Gastroesophageal sphincter (tissue), 4 donors: ENCODE measurements at regions not wholly inside any gene's neighbourhood (a gene's known extent, or its start where the extent isn't known, plus 50 kb on each side); places are given as distances from the start of the nearest gene placed in this dataset.

Source experiments
- ATAC-seq: fragments of 150-250 bp; one replicate; pipeline ENCODE4 v1.9.1; 2016; ENCODE audit warnings: mild to moderate bottlenecking, moderate library complexity
- H3K27ac ChIP-seq, 4 donors: fragments of 200-600 bp; sonication (generic) in 3 of 4; 1 replicate in 3 of 4; 2 replicates in 1 of 4; pipeline ENCODE4 v1.5.1; 2016 to 2019
- H3K27me3 ChIP-seq: fragments of 200-600 bp; sonication (generic); one replicate; pipeline ENCODE4 v1.5.1; 2019
- H3K36me3 ChIP-seq, 2 donors: fragments of 200-600 bp; sonication (generic); one replicate each; pipeline ENCODE4 v1.5.1; 2019; ENCODE audit warnings: control low read depth in 1 of 2
- H3K4me1 ChIP-seq, 3 donors: fragments of 200-600 bp; sonication (generic); 1 replicate in 2 of 3; 2 replicates in 1 of 3; pipeline ENCODE4 v1.5.1; 2016 to 2019; ENCODE audit warnings: control low read depth in 2 of 3
- H3K4me3 ChIP-seq, 2 donors: fragments of 200-600 bp; sonication (generic); one replicate each; pipeline ENCODE4 v1.5.1; 2019; ENCODE audit warnings: mild to moderate bottlenecking in 1 of 2, moderate library complexity in 1 of 2
- H3K9me3 ChIP-seq, 3 donors: fragments of 200-600 bp; sonication (generic); one replicate each; pipeline ENCODE4 v1.5.1; 2017 to 2019; ENCODE audit warnings: control low read depth in 2 of 3
- EP300 ChIP-seq: sonication (generic); formaldehyde crosslinking; IDR thresholded peaks from one replicate; pipeline ENCODE4 v1.6.1; 2017; ENCODE audit warnings: antibody characterized with exemption, mild to moderate bottlenecking
- POLR2A ChIP-seq, 2 donors: fragments of 450-650 bp; IDR thresholded peaks; one replicate each; pipeline ENCODE4 v1.6.1; 2017; ENCODE audit warnings: antibody characterized with exemption in 2 of 2, mild to moderate bottlenecking in 2 of 2, moderate library complexity in 1 of 2
- POLR2AphosphoS5 ChIP-seq: sonication (generic); formaldehyde crosslinking; IDR thresholded peaks from one replicate; pipeline ENCODE4 v1.6.1; 2017; ENCODE audit warnings: antibody characterized with exemption
- WGBS, 2 donors: methylation state at CpG; one replicate each; pipeline ENCODE4 v1.1.5; 2018; ENCODE audit warnings: low coverage in 1 of 2; 5-methylcytosine and 5-hydroxymethylcytosine counted together
- TF ChIP-seq, protein P1 (sequence below), 4 experiments: fragments of 200-600 bp in 2 of 4; fragments of 450-650 bp in 2 of 4; sonication (generic) in 1 of 4; IDR thresholded peaks; one replicate each; pipeline ENCODE4 v1.5.1; 2017 to 2019; ENCODE audit warnings: antibody characterized with exemption in 4 of 4, mild to moderate bottlenecking in 2 of 4, moderate library complexity in 2 of 4

DNA sequence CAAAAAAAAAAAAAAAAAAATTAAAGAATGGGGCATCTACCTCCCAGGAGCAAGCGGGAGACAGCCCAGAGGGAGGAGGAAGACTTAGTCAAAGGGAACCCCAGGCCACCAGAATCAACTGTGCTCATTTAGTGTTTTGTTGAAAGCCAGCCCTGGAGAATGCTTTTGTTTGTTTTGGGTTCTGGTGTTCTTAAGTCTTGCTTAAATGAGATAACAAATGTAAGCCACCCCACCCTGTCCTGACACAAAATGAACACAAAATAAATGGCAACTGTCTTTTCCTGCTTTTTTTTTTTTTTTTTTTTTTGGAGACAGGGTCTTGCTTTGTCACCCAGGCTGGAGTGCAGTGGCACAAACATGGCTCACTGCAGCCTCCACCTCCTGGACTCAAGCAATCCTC is 165.0 kb upstream of the JARID2 start:
- H3K9me3 ChIP-seq, result no peaks in the 10 kb centered on the region

DNA sequence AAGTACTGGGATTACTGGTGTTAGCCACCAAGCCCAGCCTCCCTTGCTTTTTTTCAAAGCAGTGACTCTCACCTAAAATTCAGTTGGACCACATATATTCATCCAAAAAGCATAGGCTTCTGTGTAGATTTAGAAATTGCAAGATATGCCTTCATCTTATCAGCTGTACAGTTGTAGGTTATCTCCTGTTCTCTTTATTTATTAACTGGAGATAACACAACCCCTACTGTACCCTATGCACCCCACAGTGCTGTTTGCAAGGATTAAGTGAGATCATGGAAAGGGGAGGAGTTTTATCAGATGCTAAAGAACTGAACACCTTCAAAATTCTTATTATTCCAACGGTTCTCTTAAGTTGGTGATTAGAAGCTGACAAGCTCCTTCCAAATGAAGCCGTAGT is 164.4 kb upstream of the JARID2 start:
- 86 to 94% methylated on average over 2 of the region's 2 CpGs for WGBS, 2 donors
- H3K36me3 ChIP-seq, result no peaks in the 10 kb centered on the region
- H3K27me3 ChIP-seq, result no peaks in the 10 kb centered on the region
- H3K9me3 ChIP-seq, result no peaks in the 10 kb centered on the region
- H3K4me1 ChIP-seq, result no peaks in the 10 kb centered on the region
- TF ChIP-seq, protein P1, sequence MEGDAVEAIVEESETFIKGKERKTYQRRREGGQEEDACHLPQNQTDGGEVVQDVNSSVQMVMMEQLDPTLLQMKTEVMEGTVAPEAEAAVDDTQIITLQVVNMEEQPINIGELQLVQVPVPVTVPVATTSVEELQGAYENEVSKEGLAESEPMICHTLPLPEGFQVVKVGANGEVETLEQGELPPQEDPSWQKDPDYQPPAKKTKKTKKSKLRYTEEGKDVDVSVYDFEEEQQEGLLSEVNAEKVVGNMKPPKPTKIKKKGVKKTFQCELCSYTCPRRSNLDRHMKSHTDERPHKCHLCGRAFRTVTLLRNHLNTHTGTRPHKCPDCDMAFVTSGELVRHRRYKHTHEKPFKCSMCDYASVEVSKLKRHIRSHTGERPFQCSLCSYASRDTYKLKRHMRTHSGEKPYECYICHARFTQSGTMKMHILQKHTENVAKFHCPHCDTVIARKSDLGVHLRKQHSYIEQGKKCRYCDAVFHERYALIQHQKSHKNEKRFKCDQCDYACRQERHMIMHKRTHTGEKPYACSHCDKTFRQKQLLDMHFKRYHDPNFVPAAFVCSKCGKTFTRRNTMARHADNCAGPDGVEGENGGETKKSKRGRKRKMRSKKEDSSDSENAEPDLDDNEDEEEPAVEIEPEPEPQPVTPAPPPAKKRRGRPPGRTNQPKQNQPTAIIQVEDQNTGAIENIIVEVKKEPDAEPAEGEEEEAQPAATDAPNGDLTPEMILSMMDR (IDR thresholded peaks at IDR 0.05), result no peak
- TF ChIP-seq EP300 (no peak), POLR2A (IDR thresholded peaks at IDR 0.05) (no peak), POLR2AphosphoS5 (no peak)
- no peak overlapping the region for H3K27ac ChIP-seq
- no peak for ATAC-seq
- H3K4me3 ChIP-seq, result no peak overlapping the region

More for the DNA sequence above, 165.0 kb upstream of the JARID2 start:
- WGBS, 2 donors, result 80% methylated on average over 1 of the region's 1 CpG; no CpG with 5 or more reads in 1 of the 2 donors
- TF ChIP-seq EP300 (no peak), POLR2AphosphoS5 (no peak)
- Histone ChIP-seq H3K27ac (no peak overlapping the region), H3K4me1 (no peaks in the 10 kb centered on the region), H3K4me3 (no peak overlapping the region), H3K36me3 (no peaks in the 10 kb centered on the region), H3K27me3 (no peaks in the 10 kb centered on the region)
- no peak for ATAC-seq

DNA sequence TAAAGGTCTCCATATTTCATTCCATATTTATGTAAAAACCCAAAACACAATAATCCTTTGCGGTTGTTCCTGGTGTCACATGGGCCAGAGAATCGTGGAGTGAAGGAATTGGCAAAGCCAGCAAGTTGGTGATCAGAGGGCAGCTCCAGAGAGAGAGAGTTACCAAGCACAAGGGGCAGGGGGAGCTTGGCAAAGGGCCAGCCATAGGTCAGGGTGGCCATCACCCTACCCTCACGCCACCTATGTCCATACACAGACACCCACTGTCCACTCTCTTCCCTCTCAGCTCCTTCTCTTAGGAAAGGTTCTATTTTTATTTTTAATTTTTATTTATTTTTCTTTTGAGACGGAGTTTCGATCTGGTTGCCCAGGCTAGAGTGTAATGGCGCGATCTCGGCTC is 163.2 kb upstream of the JARID2 start:
- H3K27ac ChIP-seq, result no peak overlapping the region
- no peaks in the 10 kb centered on the region for H3K9me3 ChIP-seq
- H3K4me3 ChIP-seq, result no peak overlapping the region
- H3K36me3 ChIP-seq, result no peaks in the 10 kb centered on the region
- WGBS, 2 donors, result 90 to 91% methylated on average over 6 to 8 of the region's 8 CpGs
- ATAC-seq, result no peak
- no peaks in the 10 kb centered on the region for H3K4me1 ChIP-seq
- H3K27me3 ChIP-seq, result no peaks in the 10 kb centered on the region
- TF ChIP-seq, protein P1 (IDR thresholded peaks at IDR 0.05), result no peak
- TF ChIP-seq EP300 (no peak), POLR2A (IDR thresholded peaks at IDR 0.05) (no peak), POLR2AphosphoS5 (no peak)

DNA sequence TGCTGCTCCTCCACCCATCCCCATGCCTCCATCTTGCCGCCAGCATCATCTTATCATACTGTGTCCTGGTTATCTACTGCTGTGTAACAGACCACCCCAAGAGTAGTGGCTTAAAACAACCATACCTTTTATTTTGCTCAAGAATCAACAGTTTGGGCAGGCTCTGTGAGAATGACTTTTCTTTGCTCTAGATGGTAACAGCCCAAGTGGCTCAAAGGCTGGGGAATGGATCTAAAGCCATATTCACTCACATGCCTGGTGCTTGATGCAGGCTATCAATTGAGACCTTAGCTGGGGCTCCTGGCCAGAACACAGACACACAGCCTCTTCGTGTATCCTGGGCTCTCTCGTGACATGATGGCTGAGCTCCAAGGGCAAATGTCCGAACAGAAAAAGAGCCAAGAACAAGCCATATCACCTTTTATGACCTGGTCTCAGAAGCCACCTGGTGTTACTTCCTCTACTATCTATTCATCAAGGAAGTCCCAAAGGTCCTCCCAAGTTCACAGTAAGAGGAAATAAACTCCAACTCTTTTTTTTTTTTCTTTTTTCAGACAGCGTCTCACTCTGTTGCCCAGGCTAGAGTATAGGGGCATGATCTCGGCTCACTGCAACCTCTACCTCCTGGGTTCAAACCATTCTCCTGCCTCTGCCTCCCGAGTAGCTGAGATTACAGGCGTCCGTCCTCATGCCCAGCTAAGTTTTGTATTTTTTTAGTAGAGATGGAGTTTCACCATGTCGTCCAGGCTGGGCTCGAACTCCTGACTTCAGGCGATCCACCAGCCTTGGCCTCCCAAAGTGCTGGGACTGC is 159.3 kb upstream of the JARID2 start:
- H3K9me3 ChIP-seq, result no peaks in the 10 kb centered on the region
- H3K36me3 ChIP-seq, result no peaks in the 10 kb centered on the region
- no peak overlapping the region for H3K27ac ChIP-seq
- 82 to 85% methylated on average over 6 to 11 of the region's 12 CpGs for WGBS, 2 donors
- no peak for ATAC-seq
- H3K27me3 ChIP-seq, result no peaks in the 10 kb centered on the region
- H3K4me3 ChIP-seq, result no peak overlapping the region
- no peaks in the 10 kb centered on the region for H3K4me1 ChIP-seq
- TF ChIP-seq POLR2A (IDR thresholded peaks at IDR 0.05) (no peak), EP300 (no peak), POLR2AphosphoS5 (no peak)
- TF ChIP-seq, protein P1 (IDR thresholded peaks at IDR 0.05), result no peak

DNA sequence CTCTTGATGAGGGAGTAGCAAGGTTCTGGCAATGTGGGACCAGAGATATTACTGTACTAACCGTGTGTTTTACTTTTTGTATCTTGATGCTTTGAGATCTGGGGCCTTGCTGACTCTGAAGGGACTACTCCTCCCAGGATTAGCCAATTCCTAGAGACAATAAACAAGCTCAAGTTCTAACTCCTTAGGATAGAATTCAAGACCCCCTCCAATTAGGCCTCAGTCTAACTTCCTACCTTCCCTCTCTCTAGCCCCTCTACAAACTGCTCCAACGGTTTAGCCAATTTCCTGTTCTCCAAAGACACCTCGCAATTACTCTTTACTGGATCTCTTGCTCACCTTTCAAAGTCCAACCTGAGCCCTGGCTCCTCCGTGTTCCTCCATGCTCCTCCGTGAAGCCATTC is 158.7 kb upstream of the JARID2 start:
- no peak for TF ChIP-seq EP300
- no peak for TF ChIP-seq POLR2A (IDR thresholded peaks at IDR 0.05)
- ATAC-seq, result no peak

More for the DNA sequence above, 158.7 kb upstream of the JARID2 start:
- Histone ChIP-seq H3K27me3 (no peaks in the 10 kb centered on the region), H3K27ac (no peak overlapping the region), H3K4me1 (no peaks in the 10 kb centered on the region), H3K9me3 (no peaks in the 10 kb centered on the region), H3K4me3 (no peak overlapping the region), H3K36me3 (no peaks in the 10 kb centered on the region)
- WGBS, 2 donors, result 85 to 100% methylated on average over 1 to 5 of the region's 5 CpGs
